ENCODE measurements at regions not wholly inside any gene's neighbourhood (a gene's known extent, or its start where the extent isn't known, plus 50 kb on each side); places are given as distances from the start of the nearest gene placed in this dataset.
"Not testable (repeated sequence)": the region's sequence is repeated elsewhere in the genome, so short reads cannot be mapped to it uniquely, and the experiment has no call there.

DNA sequence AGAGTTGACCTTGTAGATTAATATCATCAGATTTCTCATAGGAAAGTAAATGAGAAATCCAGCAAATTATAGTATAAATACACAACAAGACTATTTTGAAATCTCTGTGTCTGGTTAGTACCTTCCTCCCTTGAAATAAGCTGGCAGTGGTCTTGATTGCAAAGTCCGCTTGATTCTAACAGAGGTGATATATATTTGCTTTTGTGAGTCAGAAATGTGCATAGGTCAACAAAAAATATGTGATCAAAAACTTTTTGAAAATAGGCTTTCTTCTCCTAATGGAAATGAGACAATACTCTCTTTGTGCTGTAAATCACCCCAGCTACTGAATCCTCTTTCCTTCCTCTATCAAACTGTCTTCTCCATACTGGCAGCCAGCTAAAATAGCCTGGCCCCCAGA, 749.2 kb upstream of the CDH10 start:
- no peak for DNase-seq (ENCODE audit: low spot score)

DNA sequence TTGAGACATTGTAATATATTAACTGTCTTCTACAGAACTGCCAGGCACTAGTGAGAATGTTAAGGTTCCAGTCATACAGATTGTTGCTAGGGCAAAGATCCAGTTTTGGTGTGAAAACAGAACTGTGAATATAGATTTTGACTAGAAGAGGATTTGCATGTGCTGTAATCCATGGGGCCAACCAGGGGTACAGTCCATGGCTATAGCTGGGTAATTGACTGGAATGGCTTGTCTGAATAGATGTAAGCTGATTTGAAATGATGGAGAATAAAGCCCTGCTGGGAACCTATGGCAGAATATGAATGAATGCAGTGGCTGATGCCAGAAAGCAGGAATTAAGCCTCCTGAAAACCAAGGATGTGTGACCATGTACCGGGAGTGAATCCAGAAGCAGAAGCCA, 748.5 kb upstream of the CDH10 start:
- no peak for DNase-seq (ENCODE audit: low spot score)

- DNase-seq (ENCODE audit: low spot score): no peak
These were observed 743.2 kb upstream of the CDH10 start for GRCh38 chr5:25387953-25388352.

DNA sequence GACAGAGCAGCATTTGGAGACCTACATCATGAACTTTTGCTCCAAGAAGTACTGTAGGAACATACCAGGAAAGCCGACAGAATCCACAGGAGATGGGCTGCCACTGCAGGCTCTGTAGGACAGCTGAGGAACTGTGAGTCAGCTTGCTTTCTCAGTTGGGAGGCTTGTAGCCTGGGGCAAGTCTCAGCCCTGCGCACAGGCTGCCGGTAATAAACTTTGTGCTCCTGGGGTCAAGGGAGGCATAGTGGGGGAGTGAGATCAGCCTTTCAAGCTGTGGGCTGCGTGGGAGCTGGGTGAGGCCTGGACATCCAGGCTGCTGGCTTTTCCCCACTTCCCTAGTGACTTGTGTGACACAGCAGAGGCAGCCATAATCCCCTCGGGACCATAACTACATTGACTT, 718.0 kb upstream of the CDH10 start:
- no peak for DNase-seq (ENCODE audit: low spot score)

DNA sequence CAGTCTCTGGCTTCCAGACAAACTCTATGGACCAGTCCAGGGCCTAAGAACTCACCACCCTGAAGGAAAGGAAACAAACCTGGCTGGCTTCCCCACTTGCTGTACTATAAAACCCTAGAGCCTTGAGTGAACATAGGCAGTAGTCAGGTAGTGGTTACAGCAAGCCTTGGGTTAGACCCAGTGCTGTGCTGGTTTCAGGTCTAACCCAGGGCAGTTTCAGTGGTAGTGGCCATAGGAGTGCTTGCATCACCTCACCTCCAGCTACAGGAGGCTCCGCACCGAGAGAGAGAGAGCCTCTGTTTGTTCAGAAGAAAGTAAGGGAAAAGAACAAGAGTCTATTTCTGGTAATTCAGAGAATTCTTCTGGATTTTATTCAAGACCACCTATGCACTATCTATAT, 714.1 kb upstream of the CDH10 start:
- no peak for DNase-seq (ENCODE audit: low spot score)

- peak; percentile 14 for DNase-seq (ENCODE audit: low spot score)
These were observed 712.8 kb upstream of the CDH10 start for GRCh38 chr5:25357605-25358004.

- no peak for DNase-seq (ENCODE audit: low spot score)
These were observed 705.0 kb upstream of the CDH10 start for GRCh38 chr5:25349746-25350145.

GRCh38 chr5:25345240-25345771, 700.5 kb upstream of the CDH10 start:
- no peak for DNase-seq (ENCODE audit: low spot score)

GRCh38 chr5:25339541-25339940, 694.8 kb upstream of the CDH10 start:
- no peak for DNase-seq (ENCODE audit: low spot score)

GRCh38 chr5:25334350-25334749, 689.6 kb upstream of the CDH10 start:
- DNase-seq (ENCODE audit: low spot score): no peak

DNA sequence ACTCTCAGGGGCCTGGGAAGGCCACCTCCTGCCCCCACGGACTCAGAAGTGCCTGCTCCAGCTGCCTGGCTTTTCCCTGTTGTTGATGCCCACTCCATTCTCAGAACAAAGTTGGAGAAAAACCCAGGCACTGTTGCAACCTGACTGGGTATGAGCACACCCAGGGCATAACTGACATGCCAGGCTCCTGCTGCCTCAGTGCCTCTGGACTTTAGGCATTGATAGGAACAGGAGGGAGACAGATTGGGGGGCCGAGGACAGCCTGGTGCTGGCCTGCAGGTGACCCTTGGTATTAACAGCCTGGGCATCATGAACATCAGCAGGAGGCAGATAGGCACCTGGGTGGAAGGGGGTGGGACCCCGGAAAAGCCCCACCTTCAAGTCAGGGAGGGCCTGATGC, 685.9 kb upstream of the CDH10 start:
- no peak for DNase-seq (ENCODE audit: low spot score)

DNA sequence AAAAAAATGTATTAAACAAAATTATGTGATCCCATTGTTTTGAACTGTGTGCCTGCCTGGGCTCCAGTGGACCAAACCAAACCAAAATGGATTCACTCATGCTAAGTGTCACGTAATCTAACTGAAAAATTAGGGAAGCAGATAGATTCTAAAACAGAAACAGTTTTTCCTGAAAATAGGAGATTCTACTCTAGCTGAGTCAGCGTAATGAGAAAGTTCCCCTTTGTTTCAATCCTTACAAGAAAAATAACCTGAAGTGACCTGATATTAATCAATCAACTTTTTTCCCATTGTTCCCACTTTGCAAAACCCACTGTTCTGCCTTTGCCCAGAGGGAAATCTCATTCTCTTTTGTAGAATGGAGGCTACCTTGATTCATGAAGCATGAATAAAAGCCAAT, 682.4 kb upstream of the CDH10 start:
- no peak for DNase-seq (ENCODE audit: low spot score)

DNA sequence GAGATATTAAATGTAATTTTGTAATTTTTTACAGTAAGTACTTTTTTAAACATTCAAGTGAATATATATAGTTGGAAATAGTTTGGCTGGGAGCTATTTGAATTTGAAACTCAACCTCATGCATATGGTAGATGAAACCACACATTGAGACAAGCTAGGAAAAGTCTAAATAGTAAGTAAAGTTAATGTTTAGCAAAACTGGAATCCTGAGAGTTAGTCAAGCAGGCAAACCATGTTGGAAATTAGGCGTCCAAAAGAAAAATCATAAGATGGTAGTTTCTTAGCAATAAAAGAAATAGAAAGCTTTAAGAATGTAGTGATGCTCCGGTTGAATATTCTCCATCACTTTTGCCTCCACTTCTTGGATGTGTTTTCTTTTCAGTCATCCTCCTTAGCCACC, 657.1 kb upstream of the CDH10 start:
- DNase-seq (ENCODE audit: low spot score): no peak

DNA sequence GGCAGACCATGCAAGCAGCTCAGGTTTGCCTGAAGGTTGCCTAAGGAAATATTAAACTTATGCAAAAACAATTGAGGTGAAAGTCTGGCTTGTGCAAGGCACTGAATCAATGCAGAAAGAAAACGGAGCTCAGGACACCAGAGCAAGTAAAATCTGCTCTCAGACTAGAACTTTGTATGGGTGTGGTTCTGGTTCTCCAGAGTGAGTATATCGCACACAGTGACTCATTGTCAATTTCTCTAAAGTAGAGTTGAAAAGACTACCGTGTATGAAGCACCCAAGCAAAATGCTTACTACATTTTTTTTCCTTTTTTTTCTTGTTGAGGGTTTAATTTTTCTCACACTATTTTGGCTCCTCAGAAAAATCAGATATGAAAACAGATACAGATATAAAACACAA, 650.3 kb upstream of the CDH10 start:
- no peak for DNase-seq (ENCODE audit: low spot score)

DNA sequence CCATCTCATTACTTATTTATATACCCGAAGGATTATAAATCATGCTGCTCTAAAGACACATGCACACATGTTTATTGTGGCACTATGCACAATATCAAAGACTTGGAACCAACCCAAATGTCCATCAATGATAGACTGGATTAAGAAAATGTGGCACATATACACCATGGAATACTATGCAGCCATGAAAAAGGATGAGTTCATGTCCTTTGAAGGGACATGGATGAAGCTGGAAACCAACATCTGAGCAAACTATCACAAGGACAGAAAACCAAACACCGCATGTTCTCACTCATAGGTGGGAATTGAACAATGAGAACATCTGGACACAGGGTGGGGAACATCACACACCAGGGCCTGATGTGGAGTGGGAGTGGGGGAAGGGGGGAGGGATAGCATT, 645.0 kb upstream of the CDH10 start:
- DNase-seq (ENCODE audit: low spot score): not testable (repeated sequence)

GRCh38 chr5:25286319-25286718, 641.5 kb upstream of the CDH10 start:
- DNase-seq (ENCODE audit: low spot score): peak; percentile 5

- no peak for DNase-seq (ENCODE audit: low spot score)
These were observed 640.4 kb upstream of the CDH10 start for GRCh38 chr5:25285136-25285535.

DNA sequence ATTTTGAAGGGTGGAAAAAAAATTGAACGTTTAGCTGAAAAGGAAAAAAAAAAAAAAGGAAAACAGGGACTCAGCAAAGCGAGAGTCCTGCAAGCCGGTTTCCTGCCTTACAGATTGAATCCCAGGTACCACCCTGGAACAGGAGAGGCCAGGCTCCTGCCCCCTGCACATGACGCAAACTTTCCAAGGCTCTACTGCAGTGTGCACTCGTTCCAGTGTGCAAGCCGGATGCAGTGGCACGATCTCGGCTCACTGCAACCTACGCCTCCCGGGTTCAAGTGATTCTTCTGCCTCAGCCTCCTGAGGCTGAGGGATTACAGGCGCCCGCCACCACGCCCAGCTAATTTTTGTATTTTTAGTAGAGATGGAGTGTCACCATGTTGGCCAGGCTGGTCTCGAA, 618.7 kb upstream of the CDH10 start:
- not testable (repeated sequence) for DNase-seq (ENCODE audit: low spot score)

- DNase-seq (ENCODE audit: low spot score): no peak
These were observed 617.4 kb upstream of the CDH10 start for GRCh38 chr5:25262221-25262620.

- no peak for DNase-seq (ENCODE audit: low spot score)
These were observed 610.4 kb upstream of the CDH10 start for GRCh38 chr5:25255128-25255527.

- no peak for DNase-seq (ENCODE audit: low spot score)
These were observed 597.2 kb upstream of the CDH10 start for GRCh38 chr5:25241981-25242380.

DNA sequence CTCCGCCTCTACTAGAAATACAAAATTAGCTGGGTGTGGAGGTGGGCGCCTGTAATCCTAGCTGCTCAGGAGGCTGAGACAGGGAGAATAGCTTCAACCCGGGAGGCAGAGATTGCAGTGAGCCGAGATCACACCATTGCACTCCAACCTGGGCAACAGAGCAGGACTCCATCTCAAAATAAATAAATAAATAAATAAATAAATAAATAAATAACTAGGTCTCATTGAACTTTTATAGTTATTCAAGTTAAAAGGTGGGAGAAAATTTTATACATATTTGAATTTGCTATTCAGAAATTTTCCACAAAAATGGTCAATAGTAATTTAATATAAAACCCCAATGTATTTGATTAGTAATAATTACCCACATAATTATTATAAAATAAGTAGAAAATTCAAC, 593.9 kb upstream of the CDH10 start:
- DNase-seq (ENCODE audit: low spot score): not testable (repeated sequence)

DNA sequence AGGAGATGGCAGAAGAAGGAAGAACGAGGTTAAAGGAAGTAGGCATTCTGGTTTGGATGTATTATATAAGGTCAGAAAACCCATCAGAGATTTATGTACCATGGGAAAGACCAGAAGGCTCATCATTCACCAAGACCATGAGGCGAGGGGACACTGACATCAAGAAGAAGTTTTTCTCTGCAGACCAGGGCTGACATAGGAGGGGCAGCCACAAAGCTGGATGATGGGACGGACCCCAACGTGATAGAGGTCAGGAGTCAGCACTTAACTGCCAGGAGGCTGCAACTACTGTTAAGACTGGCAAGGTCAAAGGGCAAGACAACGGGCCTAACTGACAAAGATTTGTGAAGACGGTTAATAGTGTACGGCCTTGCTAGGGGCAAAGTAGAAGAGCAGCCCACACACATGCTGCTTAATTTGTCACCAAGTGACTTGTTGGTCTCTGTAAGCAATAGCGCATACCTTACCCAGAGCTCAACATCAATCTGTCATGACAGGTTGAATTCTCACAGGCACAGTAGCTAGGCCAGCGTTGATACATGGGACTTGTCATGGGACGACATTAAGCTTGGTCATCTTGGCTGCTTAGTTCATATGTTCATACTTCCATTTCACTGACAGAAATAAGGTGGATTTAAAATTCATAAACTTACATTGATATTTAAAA, 579.7 kb upstream of the CDH10 start:
- no peak for DNase-seq (ENCODE audit: low spot score)

DNA sequence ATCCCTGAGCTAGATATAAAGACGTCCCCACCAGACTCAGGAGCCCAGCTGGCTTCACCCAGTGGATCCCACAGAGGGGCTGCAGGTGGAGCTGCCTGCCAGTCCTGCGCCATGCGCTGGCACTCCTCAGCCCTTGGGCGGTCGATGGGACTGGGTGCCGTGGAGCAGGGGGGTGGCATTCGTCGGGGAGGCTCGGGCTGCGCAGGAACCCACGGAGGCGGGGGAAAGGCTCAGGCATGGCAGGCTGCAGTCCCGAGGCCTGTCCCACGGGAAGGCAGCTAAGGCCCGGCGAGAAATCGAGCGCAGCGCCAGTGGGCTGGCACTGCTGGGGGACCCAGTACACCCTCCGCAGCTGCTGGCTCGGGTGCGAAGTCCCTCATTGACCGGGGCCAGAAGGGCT, 555.1 kb upstream of the CDH10 start:
- not testable (repeated sequence) for DNase-seq (ENCODE audit: low spot score)
